ENCODE measurements at regions not wholly inside any gene's neighbourhood (a gene's known extent, or its start where the extent isn't known, plus 50 kb on each side); places are given as distances from the start of the nearest gene placed in this dataset.

DNA sequence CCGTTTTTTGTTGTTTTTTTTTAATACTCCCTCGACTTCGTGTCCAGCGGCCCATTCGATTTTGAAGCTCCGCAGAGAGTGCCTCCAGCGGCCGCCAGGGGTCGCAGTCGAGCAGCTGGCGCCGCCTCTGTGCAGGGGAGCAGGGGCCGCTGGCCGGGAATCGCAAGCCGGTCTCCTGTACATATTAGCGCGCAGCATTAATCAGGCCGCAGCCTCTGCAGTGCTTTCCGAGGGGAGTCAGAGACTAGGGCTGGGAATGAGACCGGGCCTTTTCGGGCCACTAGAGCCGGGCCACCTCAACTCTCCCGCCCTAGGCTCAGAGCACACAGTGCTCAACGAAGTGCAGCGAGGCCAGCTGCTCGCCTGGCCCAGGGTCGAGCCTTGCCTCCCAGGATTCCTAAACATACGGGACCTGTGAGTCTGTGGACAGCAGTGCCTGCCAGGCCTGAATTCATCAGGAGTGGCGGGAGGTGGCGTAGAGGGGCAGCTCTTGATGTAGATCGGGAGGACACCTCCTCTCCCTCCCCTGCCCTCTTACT is 81.8 kb downstream of the EMP1 start:
- peak; percentile 86 for DNase-seq

DNA sequence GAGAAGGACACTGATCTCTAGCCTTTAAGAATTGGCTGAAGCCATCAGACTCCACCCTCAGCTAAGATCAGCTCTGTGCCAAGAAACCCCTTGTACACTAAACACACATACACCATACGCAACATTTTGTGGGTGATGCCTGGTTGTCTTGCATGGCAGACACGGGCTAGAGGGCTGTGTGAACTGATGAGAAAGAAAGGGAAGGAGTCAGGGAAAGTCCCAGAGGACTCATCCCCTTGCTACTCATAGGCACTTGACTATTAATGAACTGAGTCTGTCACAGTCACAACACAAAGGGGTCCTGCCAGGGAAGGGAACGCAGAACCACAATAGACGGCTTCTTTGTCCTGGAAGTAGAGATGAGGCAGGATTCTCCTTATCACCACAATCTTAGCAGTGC is 80.8 kb downstream of the EMP1 start:
- no peak for DNase-seq

DNA sequence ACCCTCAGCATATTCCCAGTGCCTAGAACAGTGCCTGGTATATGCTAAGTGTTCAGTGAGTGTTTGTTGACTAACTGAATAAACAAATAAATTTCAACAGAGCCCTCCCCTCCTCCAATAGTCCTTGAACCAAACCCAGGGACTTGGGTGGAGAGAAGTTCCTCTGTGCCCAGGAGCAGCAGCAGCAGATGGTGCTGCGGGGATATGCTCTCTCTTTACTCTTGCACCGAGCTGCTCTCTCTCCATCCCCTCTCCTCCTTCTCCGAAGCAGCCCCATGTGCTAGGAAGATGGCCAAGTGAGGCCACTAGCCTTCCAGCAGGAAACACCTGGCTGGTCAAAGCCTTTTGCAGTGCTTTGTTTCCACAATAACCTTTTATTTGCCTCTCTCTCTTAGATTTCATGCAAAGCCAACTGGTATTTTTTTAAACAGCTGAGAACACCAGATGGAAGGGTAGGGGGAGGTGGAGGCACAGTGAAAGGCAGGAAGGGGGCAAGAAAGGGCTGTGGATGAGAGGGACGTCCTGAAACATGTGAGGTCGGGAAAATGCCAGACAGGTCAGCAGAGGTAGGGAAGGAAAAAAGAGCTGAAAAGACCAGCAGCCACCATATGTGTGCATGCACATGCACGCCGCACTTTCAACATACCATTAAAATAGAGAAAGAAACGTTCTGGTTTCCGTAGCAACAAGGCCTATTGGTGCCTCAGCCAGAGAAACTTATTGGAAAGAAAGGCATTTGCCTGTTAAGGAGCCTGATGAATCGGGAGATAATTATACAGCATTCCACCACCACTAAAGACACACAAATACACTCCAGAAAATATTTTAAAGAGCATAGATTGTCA is 78.9 kb downstream of the EMP1 start:
- DNase-seq = peak; percentile 78

DNA sequence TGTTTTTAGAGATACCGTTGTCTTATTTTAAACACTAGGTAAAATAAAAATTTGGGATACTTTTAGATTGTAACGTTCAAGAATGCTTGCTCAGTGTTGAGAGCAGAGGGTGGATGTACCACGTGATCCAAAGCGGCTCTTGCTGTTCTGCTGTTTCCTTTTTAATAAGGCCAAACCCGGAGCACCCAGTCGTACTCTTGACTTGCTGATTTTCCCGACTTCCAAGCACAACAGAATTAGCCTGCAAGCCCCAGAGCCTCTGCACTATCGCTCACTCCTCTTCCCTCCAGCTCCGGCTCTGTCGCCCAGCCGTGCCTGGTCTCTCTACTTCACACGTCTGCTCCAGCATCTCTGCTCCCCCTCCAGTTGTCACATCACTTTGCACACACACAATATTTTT is 77.3 kb downstream of the EMP1 start:
- DNase-seq = no peak

DNA sequence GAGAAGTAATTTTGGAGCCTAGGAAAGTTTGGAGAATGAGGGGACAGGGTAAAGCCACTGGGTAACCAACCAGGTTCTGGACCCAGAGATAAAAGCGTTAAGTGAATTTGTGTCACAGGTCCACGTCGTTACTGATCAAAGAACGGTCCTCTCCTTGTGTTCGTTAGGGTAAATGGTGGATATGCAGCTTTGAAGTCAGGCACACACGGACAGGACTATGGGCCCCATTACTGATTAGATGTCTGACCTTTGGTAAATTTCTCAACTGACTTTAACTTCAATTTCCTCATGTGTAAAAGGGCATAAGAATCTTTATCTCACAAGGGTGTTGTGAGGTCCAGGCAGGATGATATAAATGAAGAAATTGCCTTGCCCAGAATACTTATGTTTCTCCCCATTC is 76.6 kb downstream of the EMP1 start:
- DNase-seq = no peak

DNA sequence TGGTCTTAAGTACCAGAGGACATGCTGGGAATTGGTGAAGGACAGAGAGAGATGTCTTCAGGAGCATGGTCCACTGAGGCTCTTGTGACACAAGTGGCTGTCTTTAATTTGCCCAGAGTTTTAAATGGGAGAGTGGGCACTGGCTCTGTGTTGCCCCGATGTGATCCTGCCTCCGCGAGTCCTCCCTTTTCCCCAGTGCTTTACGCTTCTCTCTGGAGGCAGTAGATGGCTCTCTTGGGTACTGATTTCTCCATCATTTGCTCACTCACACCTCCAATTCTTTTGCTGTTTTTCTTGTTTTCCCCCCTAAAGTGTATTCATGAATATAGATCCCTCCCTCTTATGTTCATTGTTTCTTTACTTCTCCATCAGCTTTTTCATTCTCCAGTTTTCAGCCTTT is 74.3 kb downstream of the EMP1 start:
- DNase-seq = no peak
